ELF-1 (cell line): ENCODE measurements at regions not wholly inside any gene's neighbourhood (a gene's known extent, or its start where the extent isn't known, plus 50 kb on each side); places are given as distances from the start of the nearest gene placed in this dataset.
"Not testable (repeated sequence)": the region's sequence is repeated elsewhere in the genome, so short reads cannot be mapped to it uniquely, and the experiment has no call there.

ENCODE experiments used
- DNase-seq: peaks from one replicate; pipeline ENCODE4 v3.0.0-alpha.2; 2016; ENCODE audit warnings: low read depth, low spot score

DNA sequence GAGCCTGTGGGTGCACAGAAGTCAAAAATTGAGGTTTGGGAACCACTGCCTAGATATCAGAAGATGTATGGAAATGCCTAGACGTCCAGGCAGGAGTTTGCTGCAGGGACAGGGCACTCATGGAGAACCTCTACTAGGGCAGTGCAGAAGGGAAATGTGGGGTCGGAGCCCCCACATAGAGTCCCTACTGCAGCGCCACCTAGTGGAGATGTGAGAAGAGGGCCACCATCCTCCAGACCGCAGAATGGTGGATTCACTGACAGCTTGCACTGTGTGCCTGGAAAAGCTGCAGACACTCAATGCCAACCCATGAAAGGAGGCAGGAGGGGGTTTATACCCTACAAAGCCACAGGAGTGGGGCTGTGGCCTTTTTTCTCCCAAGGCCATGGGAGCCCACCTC is 159.0 kb upstream of the ROPN1B start:
- DNase-seq, result not testable (repeated sequence)

- DNase-seq, result not testable (repeated sequence)
Measured at GRCh38 chr3:125822175-125822574, 146.8 kb upstream of the ROPN1B start.

- DNase-seq, result not testable (repeated sequence)
Measured at GRCh38 chr3:125831005-125831750, 137.8 kb upstream of the ROPN1B start.

DNA sequence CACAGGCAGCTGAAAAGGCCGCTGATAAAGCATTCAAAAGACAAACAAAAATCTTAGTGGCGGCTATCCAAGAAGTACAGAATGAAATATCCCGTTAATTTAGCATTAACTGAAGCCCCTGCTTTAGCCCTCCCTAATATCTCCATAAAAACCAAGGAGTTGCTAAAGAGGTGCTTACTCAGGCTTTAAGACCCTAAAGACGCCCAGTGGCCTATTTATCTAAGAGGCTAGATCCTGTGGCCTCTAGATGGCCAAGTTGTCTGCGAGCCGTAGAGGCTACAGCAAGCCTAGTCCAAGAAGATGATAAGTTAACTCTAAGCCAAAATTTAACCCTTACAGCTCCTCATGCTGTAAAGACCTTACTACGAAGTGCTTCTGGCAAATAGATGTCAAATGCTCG is 133.4 kb upstream of the ROPN1B start:
- DNase-seq, result not testable (repeated sequence)

DNA sequence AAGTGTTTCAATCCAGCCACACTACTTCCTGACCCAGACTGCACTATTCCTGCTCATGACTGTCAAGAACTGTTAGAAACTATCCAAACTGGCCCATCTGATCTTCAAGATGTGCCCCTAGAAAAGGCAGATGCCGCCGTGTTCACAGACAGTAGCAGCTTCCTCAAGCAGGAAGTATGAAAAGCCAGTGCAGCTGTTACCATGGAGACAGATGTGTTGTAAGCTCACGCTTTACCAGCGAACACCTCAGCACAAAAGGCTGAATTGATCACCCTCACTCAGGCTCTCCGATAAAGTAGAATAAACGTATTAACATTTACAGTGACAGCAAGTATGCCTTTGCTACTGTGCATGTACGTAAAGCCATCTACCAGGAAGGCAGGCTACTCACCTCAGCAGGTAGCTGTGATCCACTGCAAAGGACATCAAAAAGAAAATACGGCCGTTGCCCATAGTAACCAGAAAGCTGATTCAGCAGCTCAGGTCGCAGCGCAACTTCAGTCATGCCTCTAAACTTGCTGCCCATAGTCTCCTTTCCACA is 132.9 kb upstream of the ROPN1B start:
- peak; percentile 75 for DNase-seq

DNA sequence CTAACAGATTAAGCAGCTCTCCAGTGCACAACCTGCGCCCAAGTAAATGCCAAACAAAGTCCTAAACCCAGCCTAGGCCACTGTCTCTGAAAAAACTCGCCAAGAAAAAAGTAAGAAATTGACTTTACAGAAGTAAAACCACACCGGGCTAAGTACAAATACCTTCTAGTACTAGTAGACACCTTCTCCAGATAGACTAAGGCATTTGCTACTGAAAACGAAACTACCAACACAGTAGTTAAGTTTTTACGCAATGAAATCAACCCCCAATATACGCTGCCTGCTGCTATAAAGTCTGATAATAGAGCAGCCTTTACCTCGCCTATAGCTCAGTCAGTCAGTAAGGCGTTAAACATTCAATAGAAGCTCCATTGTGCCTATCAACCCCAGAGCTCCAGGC is 132.2 kb upstream of the ROPN1B start:
- DNase-seq, result not testable (repeated sequence)

- not testable (repeated sequence) for DNase-seq
Measured at GRCh38 chr3:125838857-125839256, 130.1 kb upstream of the ROPN1B start.

- not testable (repeated sequence) for DNase-seq
Measured at GRCh38 chr3:125840465-125840864, 128.5 kb upstream of the ROPN1B start.

GRCh38 chr3:125847966-125848365 is 121.0 kb upstream of the ROPN1B start:
- not testable (repeated sequence) for DNase-seq

DNA sequence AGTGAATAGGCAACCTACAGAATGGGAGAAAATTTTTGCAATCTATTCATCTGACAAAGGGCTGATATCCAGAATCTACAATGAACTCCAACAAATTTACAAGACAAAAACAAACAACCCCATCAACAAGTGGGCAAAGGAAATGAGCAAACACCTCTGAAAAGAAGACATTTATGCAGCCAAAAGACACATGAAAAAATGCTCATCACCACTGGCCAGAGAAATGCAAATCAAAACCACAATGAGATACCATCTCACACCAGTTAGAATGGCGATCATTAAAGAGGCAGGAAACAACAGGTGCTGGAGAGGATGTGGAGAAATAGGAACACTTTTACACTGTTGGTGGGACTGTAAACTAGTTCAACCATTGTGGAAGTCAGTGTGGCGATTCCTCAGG is 114.0 kb upstream of the ROPN1B start:
- not testable (repeated sequence) for DNase-seq

- not testable (repeated sequence) for DNase-seq
Measured at GRCh38 chr3:125860547-125860946, 108.4 kb upstream of the ROPN1B start.

DNA sequence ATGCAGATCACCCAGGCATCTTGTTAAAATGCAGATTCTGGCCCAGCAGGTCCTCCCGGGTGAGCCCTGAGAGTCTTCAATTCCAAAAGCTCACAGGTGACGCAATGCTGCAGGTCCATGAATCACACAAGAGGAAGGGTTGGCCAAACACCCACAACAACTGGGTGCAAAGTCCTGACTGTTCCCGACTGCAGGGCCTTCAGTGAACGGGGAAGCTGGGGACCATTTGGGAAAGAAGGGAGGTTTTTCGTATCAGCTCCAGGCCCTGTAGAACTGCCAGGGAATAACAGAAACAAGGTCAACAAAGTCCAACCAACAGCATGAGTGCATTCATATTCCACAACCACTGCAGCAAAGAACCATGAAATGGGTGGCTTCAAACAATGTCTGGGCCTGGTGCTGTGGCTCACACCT is 106.1 kb upstream of the ROPN1B start:
- peak; percentile 46 for DNase-seq

DNA sequence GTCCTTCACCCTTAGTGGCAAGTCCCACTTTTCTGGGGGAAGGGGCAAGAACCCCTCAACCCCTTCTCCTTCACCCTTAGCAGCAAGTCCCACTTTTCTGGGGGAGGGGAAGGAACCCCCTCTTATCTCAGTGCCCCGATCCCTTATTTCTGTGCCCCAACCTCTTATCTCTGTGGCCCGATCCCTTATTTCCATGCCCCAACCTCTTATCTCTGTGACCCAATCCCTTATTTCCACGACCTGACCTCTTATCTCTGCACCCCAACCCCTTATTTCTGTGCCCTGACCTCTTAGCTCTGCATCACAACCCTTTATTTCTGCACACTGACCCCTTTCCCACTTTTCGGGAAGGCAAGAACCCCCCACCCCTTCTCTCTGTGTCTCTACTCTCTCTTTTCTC is 104.4 kb upstream of the ROPN1B start:
- DNase-seq, result not testable (repeated sequence)

DNA sequence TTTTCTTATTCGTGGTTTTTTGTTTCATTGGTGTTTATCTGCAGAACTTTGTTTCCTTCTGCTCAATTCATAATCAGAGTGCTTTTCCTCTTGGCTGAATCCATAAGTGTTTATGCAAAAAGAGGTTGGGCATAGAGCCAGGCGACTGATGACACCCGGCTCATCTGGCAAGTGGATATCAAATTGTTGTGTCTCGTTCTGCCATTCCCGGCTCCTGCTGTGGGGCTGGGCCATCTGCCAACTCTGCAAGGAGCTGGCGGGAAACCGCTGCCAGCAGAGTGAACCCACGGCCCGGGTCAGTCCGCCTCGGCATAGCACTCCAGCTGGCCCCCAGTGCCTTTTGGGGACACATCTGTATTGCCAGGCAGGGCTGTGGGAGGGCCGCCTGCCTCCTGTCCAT is 83.0 kb upstream of the ROPN1B start:
- not testable (repeated sequence) for DNase-seq

- DNase-seq, result peak; percentile 25
Measured at GRCh38 chr3:125899181-125899580, 69.8 kb upstream of the ROPN1B start.

- not testable (repeated sequence) for DNase-seq
Measured at GRCh38 chr3:125901473-125901872, 67.5 kb upstream of the ROPN1B start.

DNA sequence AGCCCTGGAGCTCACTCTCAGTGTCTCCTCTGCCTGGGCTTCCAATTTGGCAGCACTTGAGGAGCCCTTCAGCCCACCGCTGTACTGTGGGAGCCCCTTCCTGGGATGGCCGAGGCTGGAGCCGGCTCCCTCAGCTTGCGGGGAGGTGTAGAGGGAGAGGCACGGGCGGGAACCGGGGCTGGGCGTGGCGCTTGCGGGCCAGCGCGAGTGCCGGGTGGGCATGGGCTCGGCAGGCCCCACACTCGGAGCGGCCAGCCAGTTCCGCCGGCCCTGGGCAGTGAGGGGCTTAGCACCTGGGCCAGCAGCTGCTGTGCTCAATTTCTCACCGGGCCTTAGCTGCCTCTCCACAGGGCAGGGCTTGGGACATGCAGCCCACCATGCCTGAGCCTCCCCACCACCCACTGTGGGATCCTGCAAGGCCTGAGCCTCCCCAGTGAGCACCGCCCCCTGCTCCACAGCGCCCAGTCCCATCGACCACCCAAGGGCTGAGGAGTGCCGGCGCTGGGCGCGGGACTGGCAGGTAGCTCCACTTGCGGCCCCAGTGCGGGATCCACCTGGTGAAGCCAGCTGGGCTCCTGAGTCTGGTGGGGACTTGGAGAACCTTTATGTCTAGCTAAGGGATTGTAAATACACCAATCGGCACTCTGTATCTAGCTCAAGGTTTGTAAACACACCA is 65.1 kb upstream of the ROPN1B start:
- DNase-seq, result not testable (repeated sequence)

DNA sequence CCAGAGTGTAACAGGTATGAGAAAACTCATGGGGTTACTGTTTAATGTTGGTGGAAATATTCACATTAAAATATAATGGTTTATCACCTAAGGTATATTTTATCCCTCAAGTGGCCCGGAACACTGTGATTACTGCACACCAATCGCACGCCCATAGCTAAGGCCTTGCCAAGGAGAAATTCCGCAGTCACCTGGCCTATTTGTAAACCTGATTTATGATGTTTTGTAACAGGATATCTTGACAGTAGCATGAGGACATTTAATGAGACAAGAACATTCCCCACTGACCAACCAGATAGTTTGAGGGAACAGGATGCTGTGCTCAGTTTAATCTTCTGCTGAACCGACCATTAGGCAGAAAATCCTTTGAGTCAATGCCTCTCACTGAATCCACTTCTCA is 61.7 kb upstream of the ROPN1B start:
- DNase-seq, result not testable (repeated sequence)

DNA sequence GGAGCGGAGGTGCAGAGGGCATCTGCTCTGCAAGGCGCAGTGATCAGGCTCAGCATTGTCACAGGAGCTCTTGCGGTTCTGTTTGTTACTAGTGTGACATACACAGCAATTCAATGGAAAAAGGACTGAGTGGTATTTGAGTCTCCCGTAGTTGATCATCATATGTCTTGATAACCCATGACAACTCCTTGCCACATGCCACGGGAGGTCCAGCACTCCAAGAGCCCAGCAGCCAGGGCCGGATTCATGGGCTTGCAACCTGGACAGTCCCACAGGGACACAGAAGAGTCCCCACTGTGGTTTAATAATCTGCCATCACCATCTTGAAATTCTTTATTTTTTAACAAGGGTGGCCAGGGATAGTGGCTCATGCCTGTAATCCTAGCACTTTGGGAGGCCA is 58.1 kb upstream of the ROPN1B start:
- not testable (repeated sequence) for DNase-seq

DNA sequence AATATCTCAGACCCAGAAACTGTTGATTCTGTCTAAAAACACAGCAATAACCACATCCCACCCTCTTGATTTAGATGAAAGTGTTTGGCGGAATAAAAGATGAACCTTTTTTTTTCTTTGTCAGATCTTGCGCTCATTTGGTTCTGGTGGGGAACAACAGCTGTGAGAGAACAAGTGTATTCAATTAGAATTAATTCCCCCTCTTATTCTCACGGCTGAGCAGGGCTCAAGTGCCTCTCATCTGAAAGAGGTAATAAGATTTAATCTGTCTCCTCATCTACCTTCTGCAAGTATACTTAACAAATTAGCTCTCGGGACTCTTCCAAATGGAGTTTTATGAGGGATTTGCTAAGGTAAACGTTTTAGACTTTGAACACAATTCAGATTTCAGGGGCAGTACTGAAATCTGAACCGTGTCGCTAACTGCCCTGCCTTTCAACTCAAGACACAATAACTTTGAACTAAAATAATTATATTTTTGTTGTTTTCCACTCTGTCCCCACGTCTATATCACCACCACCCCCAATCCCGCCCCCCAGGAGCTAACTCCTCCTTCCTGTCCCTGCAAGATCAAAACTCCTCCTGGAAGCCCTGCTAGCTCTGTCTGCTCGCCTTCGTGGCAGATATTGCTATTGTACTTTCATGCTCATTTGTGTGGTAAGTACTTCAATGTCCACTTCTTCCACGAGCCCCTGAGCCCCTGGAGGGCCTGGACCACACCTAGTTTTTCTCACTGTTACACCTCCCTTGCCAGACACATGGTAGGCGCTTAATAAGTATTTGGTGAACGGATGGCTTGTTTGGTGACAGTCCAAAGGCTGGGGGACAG is 54.2 kb upstream of the ROPN1B start:
- DNase-seq, result not testable (repeated sequence)

DNA sequence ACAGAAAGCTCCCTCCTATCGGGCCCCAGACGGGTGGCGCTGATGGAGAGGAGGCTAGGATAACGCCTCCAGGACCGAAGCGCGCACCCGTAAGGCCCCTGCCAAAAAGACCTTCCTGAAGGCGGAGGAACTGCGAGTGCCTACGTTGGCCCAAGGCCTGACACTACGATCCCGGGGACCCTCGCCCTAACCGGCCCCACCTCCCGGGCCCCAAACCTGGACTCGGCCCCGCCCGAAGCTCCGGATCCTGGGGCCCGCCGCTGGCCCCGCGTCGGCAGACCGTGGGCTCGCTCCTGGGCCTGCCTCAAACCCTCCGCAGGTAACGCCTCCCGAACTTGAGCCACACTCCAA is 53.6 kb upstream of the ROPN1B start:
- peak; percentile 62 for DNase-seq

- peak; percentile 100 for DNase-seq
Measured at GRCh38 chr3:125915792-125916375, 53.1 kb upstream of the ROPN1B start.
